GM23248 (cell line): ENCODE measurements at regions not wholly inside any gene's neighbourhood (a gene's known extent, or its start where the extent isn't known, plus 50 kb on each side); places are given as distances from the start of the nearest gene placed in this dataset.

Source experiments
- EZH2 ChIP-seq: fragments of 200-600 bp; sonication (generic); IDR thresholded peaks from 2 replicates; pipeline ENCODE4 v1.6.1; 2018; ENCODE audit warnings: antibody characterized with exemption, mild to moderate bottlenecking; ENCODE audit not compliant: insufficient read depth, poor library complexity, severe bottlenecking
- EZH2phosphoT487 ChIP-seq: fragments of 200-600 bp; sonication (generic); IDR thresholded peaks from 2 replicates; pipeline ENCODE4 v1.6.1; 2018; ENCODE audit warnings: antibody characterized with exemption, moderate library complexity, mild to moderate bottlenecking, low read depth; ENCODE audit not compliant: insufficient read depth

DNA sequence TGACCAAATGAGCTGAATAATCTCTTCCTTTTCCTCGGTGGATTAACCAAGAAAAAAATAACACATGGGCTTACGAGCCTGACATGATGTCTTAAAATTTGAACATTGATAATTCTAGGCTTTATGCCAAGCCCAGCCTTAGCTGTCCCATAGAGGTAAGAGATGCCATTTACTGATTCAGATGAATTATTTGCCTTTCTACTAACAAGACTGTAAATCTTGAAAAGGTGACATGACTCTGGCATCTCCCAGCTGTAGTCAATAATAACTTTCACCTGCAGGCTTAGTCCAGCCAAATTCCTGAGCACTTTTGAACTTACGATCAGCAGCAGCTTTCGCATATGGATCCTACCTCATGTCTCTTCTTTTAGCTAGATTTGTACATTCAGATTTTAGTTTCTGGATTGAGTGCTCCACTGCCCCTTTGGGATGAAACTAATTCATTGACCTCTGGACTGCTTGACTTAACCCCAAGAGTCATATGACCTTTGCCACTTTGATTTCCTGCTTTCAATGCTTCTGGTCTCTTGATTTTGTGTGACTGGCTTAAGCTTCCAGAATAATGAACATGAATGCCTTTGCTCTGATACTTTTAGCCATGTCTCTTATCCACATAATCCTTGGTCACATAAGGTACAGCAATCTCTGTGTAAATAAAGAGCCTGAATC lies 876.4 kb upstream of the SLIT2 start:
- TF ChIP-seq EZH2 (no peak), EZH2phosphoT487 (no peak)
